GM18868 (cell line): ENCODE measurements at regions not wholly inside any gene's neighbourhood (a gene's known extent, or its start where the extent isn't known, plus 50 kb on each side); places are given as distances from the start of the nearest gene placed in this dataset.

ENCODE experiments used
- ATAC-seq: cut with Tn5 transposase; IDR thresholded peaks from one replicate; pipeline ENCODE4 v1.9.1; 2021; ENCODE audit warnings: mild to moderate bottlenecking, moderate library complexity; ENCODE audit not compliant: unreplicated experiment

DNA sequence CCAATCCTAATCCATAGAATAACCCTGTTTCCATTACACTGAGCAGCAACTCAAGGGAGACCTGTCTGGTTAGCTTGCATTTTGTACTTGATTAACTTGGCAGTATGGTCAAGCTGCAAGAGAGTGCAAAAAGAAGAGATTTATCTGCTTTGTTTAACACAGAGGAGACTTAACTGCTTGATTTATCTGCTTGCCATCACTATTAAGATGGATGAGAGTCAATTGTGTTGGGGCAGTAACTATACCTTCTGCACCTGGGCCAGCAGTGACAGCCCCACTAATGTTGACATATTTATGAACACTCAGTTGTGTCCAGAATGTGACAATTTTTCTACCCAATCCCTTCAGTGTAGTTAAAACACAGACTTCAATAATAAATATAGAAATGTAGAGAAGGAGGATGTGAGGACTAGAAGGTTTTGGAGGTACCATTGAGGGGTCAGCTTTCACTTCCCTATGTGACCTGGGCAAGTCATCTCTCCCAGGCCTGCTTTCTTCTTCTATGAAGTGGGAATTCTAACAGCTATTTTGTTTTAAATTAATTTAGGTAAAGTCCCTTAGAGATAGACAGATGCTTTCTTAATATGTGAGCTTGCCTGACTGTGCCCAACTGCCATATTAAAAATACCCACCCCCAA is 159.1 kb upstream of the KCNK2 start:
- no peak for ATAC-seq

- ATAC-seq, result no peak
Observed at GRCh38 chr1:214927796-214928195, 154.7 kb upstream of the KCNK2 start.

DNA sequence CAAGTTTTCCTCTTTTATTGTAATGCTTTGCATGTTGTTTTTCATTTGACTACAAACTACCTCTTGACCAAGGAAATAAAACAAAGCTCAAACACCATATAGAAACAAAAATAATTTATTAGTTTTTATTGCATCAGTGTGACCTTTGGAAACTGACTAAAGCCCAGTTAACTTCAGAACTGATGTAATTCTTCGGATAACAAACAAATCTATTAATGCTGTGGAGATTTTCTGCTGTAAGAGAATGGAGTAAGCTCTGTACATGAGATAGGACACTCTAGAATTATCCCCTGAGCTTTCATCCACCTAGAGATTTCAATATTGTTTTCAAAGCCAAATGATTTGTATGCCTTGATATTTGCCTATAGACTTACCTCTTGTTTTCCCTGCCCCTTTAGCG is 154.0 kb upstream of the KCNK2 start:
- no peak for ATAC-seq

- ATAC-seq, result no peak
Observed at GRCh38 chr1:214933375-214933774, 149.2 kb upstream of the KCNK2 start.

DNA sequence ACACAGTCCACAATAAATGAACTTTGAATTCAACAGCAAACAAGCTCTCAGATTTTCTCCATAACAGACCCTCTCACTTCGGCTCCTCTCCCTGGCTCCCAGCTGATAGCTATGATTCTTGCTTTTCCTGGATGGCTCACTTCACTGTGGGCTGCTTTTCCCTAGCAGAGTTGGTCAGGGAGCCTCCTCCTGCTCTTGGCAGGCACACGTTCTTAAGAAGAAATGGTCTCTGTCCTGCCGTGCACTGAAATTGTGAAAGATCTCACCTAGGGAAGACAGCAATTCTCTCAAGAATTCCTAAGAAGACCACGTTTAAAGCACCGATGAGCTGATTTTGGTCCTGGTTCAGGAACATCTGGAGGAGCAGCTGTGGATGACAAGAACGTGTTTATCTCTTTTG is 148.5 kb upstream of the KCNK2 start:
- no peak for ATAC-seq

- no peak for ATAC-seq
Observed at GRCh38 chr1:214935258-214935657, 147.3 kb upstream of the KCNK2 start.

DNA sequence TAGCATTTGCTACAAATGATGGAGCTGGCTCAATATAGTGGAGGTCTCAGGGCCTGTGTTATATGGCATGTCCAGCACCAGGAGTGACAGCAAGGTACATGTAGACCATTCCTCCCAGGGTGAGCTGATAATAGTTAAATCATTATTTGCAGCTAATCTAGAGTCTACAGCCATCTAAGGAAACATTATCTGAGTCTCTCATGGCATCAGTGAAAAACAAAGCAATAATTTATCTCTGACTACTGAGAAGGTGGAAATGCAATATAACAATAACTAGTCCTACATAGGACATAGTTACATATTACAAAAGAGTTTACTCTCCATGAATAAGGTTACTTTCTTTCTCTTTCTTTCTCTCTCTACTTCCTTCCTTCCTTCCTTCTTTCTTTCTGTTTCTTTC is 143.4 kb upstream of the KCNK2 start:
- ATAC-seq, result no peak

DNA sequence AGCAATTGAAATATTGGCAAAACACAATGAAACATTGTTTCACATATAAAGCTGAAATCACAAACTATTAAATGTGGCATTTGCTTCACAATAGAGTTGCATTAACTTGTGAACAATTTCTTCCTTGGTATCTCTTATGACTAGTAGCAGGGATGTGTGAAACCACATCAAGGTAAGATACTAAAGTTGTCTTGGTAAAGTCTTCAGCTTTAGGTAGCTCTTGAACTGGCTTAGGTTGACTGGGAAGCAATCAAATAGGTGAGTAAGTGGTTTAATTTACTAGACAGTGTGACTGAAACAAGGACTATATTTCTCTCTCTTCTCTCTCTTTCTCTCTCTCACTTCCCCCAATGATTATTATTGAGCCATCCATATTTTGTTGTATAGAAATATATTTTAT is 141.5 kb upstream of the KCNK2 start:
- ATAC-seq, result no peak

- ATAC-seq, result no peak
Observed at GRCh38 chr1:214943054-214943453, 139.5 kb upstream of the KCNK2 start.

- ATAC-seq, result no peak
Observed at GRCh38 chr1:214946615-214947014, 135.9 kb upstream of the KCNK2 start.

GRCh38 chr1:214952648-214953047 is 129.9 kb upstream of the KCNK2 start:
- no peak for ATAC-seq

- no peak for ATAC-seq
Observed at GRCh38 chr1:214953901-214954616, 128.5 kb upstream of the KCNK2 start.

GRCh38 chr1:214954617-214954949 is 128.0 kb upstream of the KCNK2 start:
- no peak for ATAC-seq

GRCh38 chr1:214957330-214958137 is 125.0 kb upstream of the KCNK2 start:
- no peak for ATAC-seq

DNA sequence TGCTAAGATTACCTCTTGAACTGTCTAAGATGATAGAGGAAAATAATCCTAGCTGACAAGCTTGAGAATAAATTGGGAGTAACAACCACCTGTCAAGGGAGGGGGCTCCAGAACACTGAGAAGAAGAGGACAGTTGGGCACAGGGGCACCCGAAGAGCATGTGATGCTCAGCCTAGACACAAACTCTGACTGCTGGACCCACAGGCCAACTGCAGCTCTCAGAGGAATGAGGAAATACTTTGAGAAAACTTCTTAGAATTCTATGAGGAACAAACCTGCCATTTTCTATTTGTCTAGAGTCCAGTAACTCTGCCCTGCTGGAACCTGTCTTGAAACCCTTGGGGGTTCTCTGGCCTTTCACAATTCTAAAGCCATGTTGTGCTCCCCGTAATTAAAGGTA is 124.1 kb upstream of the KCNK2 start:
- no peak for ATAC-seq

GRCh38 chr1:214966346-214966745 is 116.2 kb upstream of the KCNK2 start:
- ATAC-seq, result no peak

GRCh38 chr1:214967865-214968575 is 114.5 kb upstream of the KCNK2 start:
- no peak for ATAC-seq

- ATAC-seq, result no peak
Observed at GRCh38 chr1:214970016-214970415, 112.5 kb upstream of the KCNK2 start.

GRCh38 chr1:214971071-214971470 is 111.5 kb upstream of the KCNK2 start:
- no peak for ATAC-seq

GRCh38 chr1:214974002-214974401 is 108.5 kb upstream of the KCNK2 start:
- no peak for ATAC-seq

DNA sequence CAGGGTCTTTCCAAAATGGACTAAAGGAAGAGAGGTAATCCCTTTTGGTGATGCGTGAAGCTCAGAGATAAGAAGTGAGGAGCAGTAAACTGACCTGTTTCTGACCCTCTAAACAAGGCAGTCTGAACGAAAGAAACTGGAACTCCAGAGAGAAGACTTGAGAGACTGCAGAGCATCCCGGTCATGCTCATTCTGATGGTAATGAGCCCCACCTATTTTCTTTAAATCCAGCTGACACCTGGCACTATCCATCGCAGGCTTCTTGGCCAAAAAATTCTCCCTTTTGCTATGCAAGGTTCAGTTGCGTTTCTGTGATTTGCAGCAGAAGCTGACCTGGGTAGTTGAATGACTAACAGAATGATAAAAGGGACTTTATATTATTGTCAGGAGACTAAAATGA is 105.9 kb upstream of the KCNK2 start:
- ATAC-seq, result no peak
